ENCODE measurements at regions not wholly inside any gene's neighbourhood (a gene's known extent, or its start where the extent isn't known, plus 50 kb on each side); places are given as distances from the start of the nearest gene placed in this dataset.

DNA sequence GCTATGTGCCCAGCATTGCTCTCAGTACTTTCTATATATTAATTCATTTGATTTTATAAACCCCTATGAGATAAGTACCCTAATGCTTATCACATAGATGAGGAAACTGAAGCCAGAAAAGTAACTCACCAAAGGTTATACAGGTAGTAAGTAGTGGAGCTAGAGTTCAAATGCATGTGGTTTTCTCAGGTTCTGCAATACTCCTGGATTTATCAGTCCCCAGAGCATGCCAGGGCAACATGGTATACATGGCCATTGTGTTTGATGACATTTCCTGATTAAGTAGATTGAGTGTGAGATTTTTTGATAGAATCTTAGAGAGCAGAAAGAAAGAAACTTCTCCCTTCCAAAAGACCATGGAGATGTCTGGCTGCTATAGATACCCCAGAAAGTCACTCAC is 233.1 kb downstream of the IKZF2 start:
- H3K27me3 ChIP-seq (ENCODE audit: insufficient read depth, low read length) = no peaks in the 10 kb centered on the region
- no peak overlapping the region for H3K27ac ChIP-seq (ENCODE audit: low read depth, low read length, poor library complexity, severe bottlenecking)
- H3K4me3 ChIP-seq (ENCODE audit: low read depth, low read length, poor library complexity, severe bottlenecking) = no peak overlapping the region
- TF ChIP-seq EZH2 (IDR thresholded peaks at IDR 0.05; ENCODE audit: borderline replicate concordance, low read length) = no peak
- TF ChIP-seq, protein P1, sequence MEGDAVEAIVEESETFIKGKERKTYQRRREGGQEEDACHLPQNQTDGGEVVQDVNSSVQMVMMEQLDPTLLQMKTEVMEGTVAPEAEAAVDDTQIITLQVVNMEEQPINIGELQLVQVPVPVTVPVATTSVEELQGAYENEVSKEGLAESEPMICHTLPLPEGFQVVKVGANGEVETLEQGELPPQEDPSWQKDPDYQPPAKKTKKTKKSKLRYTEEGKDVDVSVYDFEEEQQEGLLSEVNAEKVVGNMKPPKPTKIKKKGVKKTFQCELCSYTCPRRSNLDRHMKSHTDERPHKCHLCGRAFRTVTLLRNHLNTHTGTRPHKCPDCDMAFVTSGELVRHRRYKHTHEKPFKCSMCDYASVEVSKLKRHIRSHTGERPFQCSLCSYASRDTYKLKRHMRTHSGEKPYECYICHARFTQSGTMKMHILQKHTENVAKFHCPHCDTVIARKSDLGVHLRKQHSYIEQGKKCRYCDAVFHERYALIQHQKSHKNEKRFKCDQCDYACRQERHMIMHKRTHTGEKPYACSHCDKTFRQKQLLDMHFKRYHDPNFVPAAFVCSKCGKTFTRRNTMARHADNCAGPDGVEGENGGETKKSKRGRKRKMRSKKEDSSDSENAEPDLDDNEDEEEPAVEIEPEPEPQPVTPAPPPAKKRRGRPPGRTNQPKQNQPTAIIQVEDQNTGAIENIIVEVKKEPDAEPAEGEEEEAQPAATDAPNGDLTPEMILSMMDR (IDR thresholded peaks at IDR 0.05; ENCODE audit: low read length) = no peak
- no peaks in the 10 kb centered on the region for H3K9me3 ChIP-seq (ENCODE audit: low read length)
- H3K9ac ChIP-seq (ENCODE audit: low read length) = no peak overlapping the region
- no peaks in the 10 kb centered on the region for H3K9me2 ChIP-seq (ENCODE audit: low read depth, low read length)
- H3K4me1 ChIP-seq (ENCODE audit: insufficient read depth, low read length, severe bottlenecking) = peaks cover 12% of the 10 kb centered on the region
- H3F3A ChIP-seq (ENCODE audit: insufficient read depth, low read length) = no peaks in the 10 kb centered on the region
- no peaks in the 10 kb centered on the region for H4K20me1 ChIP-seq (ENCODE audit: insufficient read depth, low read length)
- H3K79me2 ChIP-seq (ENCODE audit: insufficient read depth, low read length) = no peaks in the 10 kb centered on the region
- no peak overlapping the region for H3K4me2 ChIP-seq (ENCODE audit: low read length)
- H2AFZ ChIP-seq (ENCODE audit: low read length) = no peak overlapping the region
- H3K36me3 ChIP-seq (ENCODE audit: insufficient read depth, low read length) = no peaks in the 10 kb centered on the region

DNA sequence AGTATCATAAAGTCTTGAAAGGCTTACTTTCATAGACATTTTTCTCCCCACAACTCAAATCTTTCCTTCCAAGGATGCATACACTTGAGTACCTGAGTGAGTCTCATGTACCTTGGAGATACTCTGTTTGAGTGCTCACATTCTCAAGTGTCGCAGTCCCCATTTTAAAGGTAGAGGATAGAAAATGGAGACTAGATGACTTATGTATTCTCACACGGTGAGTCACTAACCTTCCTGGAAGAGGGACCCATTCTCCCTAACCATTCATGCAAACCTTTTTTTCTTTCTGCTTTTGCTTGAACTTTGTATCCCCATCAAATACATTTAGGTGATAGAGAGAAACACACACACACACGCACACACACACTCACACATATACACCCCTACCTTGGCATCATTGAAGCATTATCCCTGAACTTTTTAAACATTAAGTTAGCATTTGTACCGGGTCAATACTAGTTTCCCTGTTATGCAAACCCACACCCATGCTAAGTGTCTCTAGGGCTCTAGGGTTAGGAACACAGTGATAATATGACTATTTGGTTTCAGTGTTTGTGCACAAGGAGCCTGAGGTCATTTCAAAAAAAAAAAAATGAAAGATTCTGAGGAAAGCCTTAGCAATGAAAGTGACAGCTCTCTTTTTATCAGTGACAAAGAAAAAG is 236.2 kb downstream of the IKZF2 start:
- no peaks in the 10 kb centered on the region; the same call in 1 of the 2 replicates for H3F3A ChIP-seq (ENCODE audit: insufficient read depth, low read length)
- H2AFZ ChIP-seq (ENCODE audit: low read length) = no peak overlapping the region
- no peak overlapping the region for H3K4me2 ChIP-seq (ENCODE audit: low read length)
- no peak overlapping the region for H3K4me3 ChIP-seq (ENCODE audit: low read depth, low read length, poor library complexity, severe bottlenecking)
- TF ChIP-seq EZH2 (IDR thresholded peaks at IDR 0.05; ENCODE audit: borderline replicate concordance, low read length) = no peak
- TF ChIP-seq, protein P1 (IDR thresholded peaks at IDR 0.05; ENCODE audit: low read length) = no peak
- H3K36me3 ChIP-seq (ENCODE audit: insufficient read depth, low read length) = no peaks in the 10 kb centered on the region
- no peak overlapping the region for H3K9ac ChIP-seq (ENCODE audit: low read length)
- H3K27me3 ChIP-seq (ENCODE audit: insufficient read depth, low read length) = no peaks in the 10 kb centered on the region
- H3K4me1 ChIP-seq (ENCODE audit: insufficient read depth, low read length, severe bottlenecking) = peaks cover 12% of the 10 kb centered on the region
- no peaks in the 10 kb centered on the region for H3K9me2 ChIP-seq (ENCODE audit: low read depth, low read length)
- no peaks in the 10 kb centered on the region for H3K9me3 ChIP-seq (ENCODE audit: low read length)
- no peak overlapping the region for H3K27ac ChIP-seq (ENCODE audit: low read depth, low read length, poor library complexity, severe bottlenecking)
- H3K79me2 ChIP-seq (ENCODE audit: insufficient read depth, low read length) = no peaks in the 10 kb centered on the region
- no peaks in the 10 kb centered on the region for H4K20me1 ChIP-seq (ENCODE audit: insufficient read depth, low read length)

DNA sequence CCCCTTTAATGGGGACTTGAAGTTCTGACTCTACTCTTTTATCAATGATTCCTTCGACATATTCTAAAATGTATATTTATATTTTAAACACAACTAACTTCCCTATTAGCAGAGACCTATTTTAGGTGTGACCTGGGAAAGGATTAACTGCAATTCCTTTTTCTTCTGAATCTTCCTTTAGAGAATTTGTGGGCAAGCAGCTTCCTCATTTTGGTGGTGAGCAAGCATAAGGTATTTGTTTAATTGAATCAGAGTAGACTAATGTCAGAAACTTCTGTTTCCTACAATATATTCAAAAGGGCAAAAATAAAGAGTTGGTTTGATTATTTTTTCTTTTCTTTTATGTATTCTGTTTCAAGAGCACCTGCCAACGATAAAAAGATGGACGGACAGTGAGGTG is 237.0 kb downstream of the IKZF2 start:
- no peak overlapping the region for H3K4me3 ChIP-seq (ENCODE audit: low read depth, low read length, poor library complexity, severe bottlenecking)
- H3K36me3 ChIP-seq (ENCODE audit: insufficient read depth, low read length) = no peaks in the 10 kb centered on the region
- H3F3A ChIP-seq (ENCODE audit: insufficient read depth, low read length) = no peaks in the 10 kb centered on the region; the same call in 1 of the 2 replicates
- no peaks in the 10 kb centered on the region for H3K9me3 ChIP-seq (ENCODE audit: low read length)
- no peak overlapping the region for H2AFZ ChIP-seq (ENCODE audit: low read length)
- H3K9me2 ChIP-seq (ENCODE audit: low read depth, low read length) = no peaks in the 10 kb centered on the region
- H3K4me1 ChIP-seq (ENCODE audit: insufficient read depth, low read length, severe bottlenecking) = peaks cover 12% of the 10 kb centered on the region
- no peaks in the 10 kb centered on the region for H3K27me3 ChIP-seq (ENCODE audit: insufficient read depth, low read length)
- TF ChIP-seq EZH2 (IDR thresholded peaks at IDR 0.05; ENCODE audit: borderline replicate concordance, low read length) = no peak
- TF ChIP-seq, protein P1 (IDR thresholded peaks at IDR 0.05; ENCODE audit: low read length) = no peak
- H3K79me2 ChIP-seq (ENCODE audit: insufficient read depth, low read length) = no peaks in the 10 kb centered on the region
- H3K27ac ChIP-seq (ENCODE audit: low read depth, low read length, poor library complexity, severe bottlenecking) = no peak overlapping the region
- no peak overlapping the region for H3K4me2 ChIP-seq (ENCODE audit: low read length)
- no peaks in the 10 kb centered on the region for H4K20me1 ChIP-seq (ENCODE audit: insufficient read depth, low read length)
- H3K9ac ChIP-seq (ENCODE audit: low read length) = no peak overlapping the region
